A549 (cell line): ENCODE measurements at regions not wholly inside any gene's neighbourhood (a gene's known extent, or its start where the extent isn't known, plus 50 kb on each side); places are given as distances from the start of the nearest gene placed in this dataset.

Source experiments
- ATAC-seq, 2 experiments: fragments of 200-7000 bp in 1 of 2; fragments of >200 bp in 1 of 2; cut with Nextera tagmentation in 1 of 2; cut with Tn5 transposase in 1 of 2; 3 replicates each; pipeline versions ENCODE4 v1.8.0 to v1.9.1; 2018 to 2020; ENCODE audit warnings: mild to moderate bottlenecking in 1 of 2, moderate library complexity in 1 of 2
- CTCF ChIA-PET: fragments of 300-600 bp; sonication (Branson Sonifier 250); formaldehyde crosslinking; extraction: SDS; loops from one replicate; lab custom pipeline; 2021; ENCODE audit warnings: antibody characterized with exemption, inconsistent platforms; lab: Yijun Ruan, JAX
- POLR2A ChIA-PET: fragments of 350-600 bp; formaldehyde crosslinking; extraction: SDS; loops from one replicate; lab custom pipeline; 2021; ENCODE audit warnings: antibody characterized with exemption, inconsistent platforms; lab: Yijun Ruan, JAX
- DNase-seq, 2 experiments: peaks; one replicate each; pipeline versions ENCODE4 v3.0.0 to v3.0.0-alpha.2; 2011 to 2016; ENCODE audit warnings: low read depth in 1 of 2, low spot score in 1 of 2
- FAIRE-seq: peaks from 2 replicates; lab custom pipeline; 2011; peaks lifted over from hg19 to GRCh38; lab: Jason Lieb, UNC
- H3K27ac ChIP-seq, 2 experiments: fragments of >200 bp; sonication (Bioruptor Twin); formaldehyde crosslinking; 3 replicates each; pipeline ENCODE4 v1.5.1; 2016 to 2017
- H3K4me1 ChIP-seq: fragments of >200 bp; sonication (Bioruptor Twin); formaldehyde crosslinking; 3 replicates; pipeline ENCODE4 v1.6.1; 2016
- H3K4me2 ChIP-seq: fragments of >200 bp; sonication (Bioruptor Twin); formaldehyde crosslinking; 3 replicates; pipeline ENCODE4 v1.6.1; 2016
- H3K4me3 ChIP-seq: fragments of >200 bp; sonication (Bioruptor Twin); formaldehyde crosslinking; 3 replicates; pipeline ENCODE4 v1.5.1; 2016
- H3K9me3 ChIP-seq: fragments of >200 bp; sonication (Bioruptor Twin); formaldehyde crosslinking; 3 replicates; pipeline ENCODE4 v1.6.1; 2016
- ATOH8 ChIP-seq: fragments of 250-450 bp; sonication (Bioruptor Pico); IDR thresholded peaks from 2 replicates; pipeline ENCODE4 v1.5.0; 2020; ENCODE audit warnings: low read depth, mild to moderate bottlenecking, moderate library complexity
- CBX2 ChIP-seq: fragments of 200-600 bp; sonication (generic); IDR thresholded peaks from 2 replicates; pipeline ENCODE4 v1.6.1; 2016; ENCODE audit warnings: low read depth, mild to moderate bottlenecking, borderline replicate concordance
- CEBPB ChIP-seq, 2 experiments: fragments of >200 bp in 1 of 2; sonication (Bioruptor Twin) in 1 of 2; formaldehyde crosslinking in 1 of 2; IDR thresholded peaks; 2 replicates each; pipeline ENCODE4 v1.6.1; 2012 to 2016
- CHD4 ChIP-seq: fragments of 200-600 bp; sonication (generic); IDR thresholded peaks from 2 replicates; pipeline ENCODE4 v1.6.1; 2016; ENCODE audit warnings: antibody characterized with exemption, mild to moderate bottlenecking, borderline replicate concordance
- EHMT2 ChIP-seq: fragments of 200-600 bp; sonication (generic); IDR thresholded peaks from 2 replicates; pipeline ENCODE4 v1.6.1; 2016; ENCODE audit warnings: antibody characterized with exemption, low read depth, mild to moderate bottlenecking, moderate library complexity
- ESRRA ChIP-seq: fragments of 150-350 bp; IDR thresholded peaks from 2 replicates; pipeline ENCODE4 v1.6.1; 2014; ENCODE audit warnings: mild to moderate bottlenecking, low read length, borderline replicate concordance
- GATA3 ChIP-seq: IDR thresholded peaks from 2 replicates; pipeline ENCODE4 v1.6.1; 2012; ENCODE audit warnings: borderline replicate concordance
- HOXB13 ChIP-seq: fragments of 250-450 bp; sonication (Bioruptor Pico); IDR thresholded peaks from 2 replicates; pipeline ENCODE4 v1.5.0; 2020; ENCODE audit warnings: low read depth, mild to moderate bottlenecking, moderate library complexity
- HOXB5 ChIP-seq: fragments of 250-450 bp; sonication (Bioruptor Pico); IDR thresholded peaks from 2 replicates; pipeline ENCODE4 v1.5.0; 2020; ENCODE audit warnings: mild to moderate bottlenecking, moderate library complexity
- KDM1A ChIP-seq: fragments of 200-600 bp; sonication (generic); IDR thresholded peaks from 2 replicates; pipeline ENCODE4 v1.6.1; 2016; ENCODE audit warnings: low read depth, mild to moderate bottlenecking
- KDM5A ChIP-seq: fragments of 200-600 bp; sonication (generic); IDR thresholded peaks from 2 replicates; pipeline ENCODE4 v1.6.1; 2016; ENCODE audit warnings: antibody characterized with exemption, mild to moderate bottlenecking
- MAFK ChIP-seq: fragments of 450-650 bp; IDR thresholded peaks from 2 replicates; pipeline ENCODE4 v1.6.1; 2014; ENCODE audit not compliant: partially characterized antibody
- NR3C1 ChIP-seq: fragments of >200 bp; sonication (Bioruptor Twin); formaldehyde crosslinking; IDR thresholded peaks from 3 replicates; pipeline ENCODE4 v1.6.1; 2017
- PBX3 ChIP-seq: IDR thresholded peaks from 2 replicates; pipeline ENCODE4 v1.6.1; 2012
- RAD21 ChIP-seq, 2 experiments: fragments of >200 bp in 1 of 2; sonication (Bioruptor Twin) in 1 of 2; formaldehyde crosslinking in 1 of 2; IDR thresholded peaks in 1 of 2; conservative IDR thresholded peaks in 1 of 2; 2 replicates in 1 of 2; 3 replicates in 1 of 2; pipeline ENCODE4 v1.6.1; 2012 to 2018; ENCODE audit warnings: inconsistent platforms in 1 of 2
- RARB ChIP-seq: fragments of 250-450 bp; sonication (Bioruptor Pico); IDR thresholded peaks from 2 replicates; pipeline ENCODE4 v1.8.0; 2021; ENCODE audit warnings: mild to moderate bottlenecking, moderate library complexity
- REST ChIP-seq: fragments of 200-600 bp; sonication (generic); IDR thresholded peaks from 2 replicates; pipeline ENCODE4 v1.6.1; 2016; ENCODE audit warnings: antibody characterized with exemption, mild to moderate bottlenecking, moderate library complexity
- SMC3 ChIP-seq: fragments of >200 bp; sonication (Bioruptor Twin); formaldehyde crosslinking; IDR thresholded peaks from 3 replicates; pipeline ENCODE4 v1.6.1; 2018; ENCODE audit warnings: inconsistent platforms
- TP53 ChIP-seq: fragments of 250-450 bp; sonication (Bioruptor Pico); IDR thresholded peaks from 2 replicates; pipeline ENCODE4 v1.5.0; 2021; ENCODE audit warnings: mild to moderate bottlenecking, moderate library complexity
- ZC3H11A ChIP-seq: fragments of 450-650 bp; IDR thresholded peaks from 2 replicates; pipeline ENCODE4 v1.6.1; 2014; ENCODE audit warnings: antibody characterized with exemption, mild to moderate bottlenecking
- ZNF302 ChIP-seq: fragments of 250-450 bp; sonication (Bioruptor Pico); IDR thresholded peaks from 2 replicates; pipeline ENCODE4 v1.9.0; 2021; ENCODE audit warnings: inconsistent platforms, mild to moderate bottlenecking, moderate library complexity
- WGBS: methylation state at CpG from one replicate; pipeline ENCODE4 v1.1.6; 2017; ENCODE audit errors: missing lambda C conversion rate; 5-methylcytosine and 5-hydroxymethylcytosine counted together

GRCh38 chr2:18925296-18925695 lies 335.9 kb upstream of the NT5C1B start:
- H3K9me3 ChIP-seq, result 0 out of 3 replicates have a peak, but pooled peaks cover 2% of the 10 kb centered on the region
- H3K4me2 ChIP-seq, result peak overlapping the region; percentile 0; the same call in 1 of the 3 replicates
- peaks cover 14% of the 10 kb centered on the region for H3K4me1 ChIP-seq
- no peak overlapping the region for H3K27ac ChIP-seq
- WGBS, result 40% methylated on average over 2 of the region's 2 CpGs
- ChIA-PET POLR2A (no interaction called here), CTCF (interaction anchor here (0.7 kb wide), 1 partner anchor 173 kb away, joined by 3 read pairs; no protein-coding TSS in a partner anchor)
- ATAC-seq (no peak), DNase-seq (no peak), FAIRE-seq (no peak)
- TF ChIP-seq TP53 (CRISPR knock-in tag) (no peak), MAFK (no peak)
- no peak overlapping the region for H3K4me3 ChIP-seq

- no peak for ATAC-seq
- 50% methylated on average over 1 of the region's 1 CpG for WGBS
Measured at GRCh38 chr2:18924886-18925285, 335.5 kb upstream of the NT5C1B start.

More at GRCh38 chr2:18924886-18925285, 335.5 kb upstream of the NT5C1B start:
- ChIA-PET POLR2A (no interaction called here), CTCF (interaction anchor here (0.7 kb wide), 1 partner anchor 173 kb away, joined by 3 read pairs; no protein-coding TSS in a partner anchor)
- H3K4me3 ChIP-seq, result no peak overlapping the region
- H3K9me3 ChIP-seq, result 0 out of 3 replicates have a peak, but pooled peaks cover 2% of the 10 kb centered on the region
- no peak overlapping the region for H3K27ac ChIP-seq
- no peak overlapping the region for H3K4me2 ChIP-seq
- peaks cover 14% of the 10 kb centered on the region for H3K4me1 ChIP-seq
- no peak for FAIRE-seq
- TF ChIP-seq KDM1A (no peak), ZC3H11A (no peak), RAD21 (conservative IDR thresholded peaks at IDR 0.05 in 1 of 2, IDR thresholded peaks at IDR 0.05 in 1 of 2) (no peak), CBX2 (no peak), GATA3 (no peak), ATOH8 (CRISPR knock-in tag) (no peak), RARB (no peak), REST (no peak), SMC3 (no peak), PBX3 (no peak), ESRRA (no peak), MAFK (no peak), EHMT2 (no peak), KDM5A (no peak), HOXB13 (CRISPR knock-in tag) (no peak), CEBPB (IDR thresholded peaks at IDR 0.05) (no peak), HOXB5 (CRISPR knock-in tag) (no peak), ZNF302 (CRISPR knock-in tag) (no peak), NR3C1 (no peak), CHD4 (no peak)
- TF ChIP-seq, all 56 proteins: peak for 0
- DNase-seq, result no peak
